ENCODE measurements at regions not wholly inside any gene's neighbourhood (a gene's known extent, or its start where the extent isn't known, plus 50 kb on each side); places are given as distances from the start of the nearest gene placed in this dataset.

- ChIA-PET CTCF (ENCODE audit: low intra/inter-chr PET ratio) (no interaction called here), POLR2A (interaction anchor here (0.6 to 1.3 kb wide), 6 partner anchors 10 to 220 kb away, joined by 3 to 5 read pairs (median 3); no protein-coding TSS in a partner anchor)
- no peak for ATAC-seq
- H3K79me2 ChIP-seq (ENCODE audit: control insufficient read depth, insufficient read depth, low read length): no peaks in the 10 kb centered on the region
- intact Hi-C loops (cut with micrococcal nuclease) (loop anchor here (5.0 kb wide), 2 partner anchors 126 to 331 kb away; no protein-coding TSS in a partner anchor), in situ Hi-C loops (cut with MboI) (loop anchor here (10.0 kb wide), 1 partner anchor 333 kb away; no protein-coding TSS in a partner anchor)
- H3K36me3 ChIP-seq (ENCODE audit: control insufficient read depth, insufficient read depth, low read length): no peaks in the 10 kb centered on the region
- H3K9me1 ChIP-seq (ENCODE audit: control insufficient read depth, insufficient read depth, low read length): no peaks in the 10 kb centered on the region
- no TSS peak for BruUV-seq (replicated peaks)
- H2AFZ ChIP-seq (ENCODE audit: low read depth, low read length): no peak overlapping the region
- no peaks in the 10 kb centered on the region for H4K20me1 ChIP-seq (replicated peaks; ENCODE audit: control insufficient read depth, insufficient read depth, low read length)
- no peak overlapping the region for H3K27ac ChIP-seq (ENCODE audit: extremely low read depth, low read depth, low read length)
- DNase-seq (ENCODE audit: extremely low read depth in 1 of 4, low spot score in 3 of 4): no peak
- WGBS (ENCODE audit: insufficient coverage, low coverage, missing lambda C conversion rate): 74% methylated on average over 7 of the region's 7 CpGs
- TF ChIP-seq ZKSCAN1 (IDR thresholded peaks at IDR 0.05; ENCODE audit: low read depth, low read length): peak; percentile 94
- TF ChIP-seq BMI1 (IDR thresholded peaks at IDR 0.05; ENCODE audit: low read length): no peak
- TF ChIP-seq ARNT (IDR thresholded peaks at IDR 0.05): no peak
- TF ChIP-seq ZNF740 (CRISPR knock-in tag; IDR thresholded peaks at IDR 0.05): peak; percentile 3; the same call in 1 of the 2 replicates
- no peak for TF ChIP-seq ZNF740 (tag; IDR thresholded peaks at IDR 0.05)
- peaks cover 14 to 38% of the 10 kb centered on the region in 2 experiments for H3K4me1 ChIP-seq (replicated peaks in 1 of 2; ENCODE audit: control insufficient read depth in 2 of 2, insufficient read depth in 2 of 2, low read length in 2 of 2)
- H3K9me3 ChIP-seq (replicated peaks; ENCODE audit: control insufficient read depth, insufficient read depth, low read depth, low read length): no peaks in the 10 kb centered on the region
- H3K4me3 ChIP-seq: no peak overlapping the region
- H3K27me3 ChIP-seq (ENCODE audit: control insufficient read depth in 2 of 2, insufficient read depth in 2 of 2, low read length in 2 of 2): no peaks in the 10 kb centered on the region
- no peak overlapping the region for H3K9ac ChIP-seq (ENCODE audit: insufficient read depth in 1 of 2, low read depth in 2 of 2, low read length in 2 of 2)
- FAIRE-seq: no peak
- no peak overlapping the region for H3K4me2 ChIP-seq (ENCODE audit: insufficient read depth, low read length)
Measured at GRCh38 chr1:234751678-234752077, 141.7 kb upstream of the IRF2BP2 start.

Data from K562 (cell line).